K562 (cell line): ENCODE measurements at regions not wholly inside any gene's neighbourhood (a gene's known extent, or its start where the extent isn't known, plus 50 kb on each side); places are given as distances from the start of the nearest gene placed in this dataset.

Experiments
- ATF7 ChIP-seq: fragments of 450-650 bp; IDR thresholded peaks from 2 replicates; pipeline ENCODE4 v1.7.1; 2014; ENCODE audit warnings: mild to moderate bottlenecking, moderate library complexity
- CBX3 ChIP-seq, 2 experiments: IDR thresholded peaks; 1 replicate in 1 of 2; 2 replicates in 1 of 2; pipeline ENCODE4 v1.6.1; 2012; ENCODE audit warnings: inconsistent platforms in 2 of 2, low read length in 2 of 2, borderline replicate concordance in 1 of 2, control low read depth in 1 of 2
- EHMT2 ChIP-seq: fragments of 450-650 bp; IDR thresholded peaks from 2 replicates; pipeline ENCODE4 v1.6.1; 2018; ENCODE audit warnings: antibody characterized with exemption
- ETV5 ChIP-seq: sonication (generic); formaldehyde crosslinking; IDR thresholded peaks from 2 replicates; pipeline ENCODE4 v1.4.0; 2020; ENCODE audit warnings: low read depth, mild to moderate bottlenecking, missing genetic modification reagents
- HSF4 ChIP-seq: fragments of 250-450 bp; sonication (Bioruptor Pico); IDR thresholded peaks from 2 replicates; pipeline ENCODE4 v2.1.2; 2022; ENCODE audit warnings: mild to moderate bottlenecking, moderate library complexity, borderline replicate concordance
- NFYB ChIP-seq: IDR thresholded peaks from 2 replicates; pipeline ENCODE4 v1.6.1; 2011; ENCODE audit warnings: mild to moderate bottlenecking, moderate library complexity; ENCODE audit not compliant: insufficient read length; ENCODE audit errors: extremely low read depth
- PURB ChIP-seq: sonication (generic); formaldehyde crosslinking; IDR thresholded peaks from 2 replicates; pipeline ENCODE4 v1.9.0; 2021; ENCODE audit warnings: low read depth, mild to moderate bottlenecking, missing genetic modification reagents
- RNF2 ChIP-seq: sonication (generic); IDR thresholded peaks from 2 replicates; pipeline ENCODE4 v1.6.1; 2016
- SIN3A ChIP-seq, 2 experiments: fragments of 150-350 bp in 1 of 2; IDR thresholded peaks; 2 replicates each; pipeline ENCODE4 v1.6.1; 2011 to 2016; ENCODE audit warnings: borderline replicate concordance in 2 of 2, low read depth in 2 of 2, low read length in 2 of 2, mild to moderate bottlenecking in 2 of 2, moderate library complexity in 2 of 2; ENCODE audit not compliant: control insufficient read depth in 1 of 2
- SMARCC2 ChIP-seq: fragments of 450-650 bp; IDR thresholded peaks from 2 replicates; pipeline ENCODE4 v1.6.1; 2017; ENCODE audit warnings: antibody characterized with exemption, moderate library complexity, mild to moderate bottlenecking, low read depth
- ZBTB1 ChIP-seq: sonication (generic); formaldehyde crosslinking; IDR thresholded peaks from 2 replicates; pipeline ENCODE4 v1.8.1; 2023; ENCODE audit warnings: missing genetic modification reagents, low read depth, mild to moderate bottlenecking, borderline replicate concordance
- ZFX ChIP-seq: sonication (generic); formaldehyde crosslinking; IDR thresholded peaks from 2 replicates; pipeline ENCODE4 v1.8.0; 2022; ENCODE audit warnings: mild to moderate bottlenecking, missing genetic modification reagents, moderate library complexity
- ZNF143 ChIP-seq: sonication (generic); formaldehyde crosslinking; IDR thresholded peaks from 2 replicates; pipeline ENCODE4 v1.9.0; 2022; ENCODE audit warnings: mild to moderate bottlenecking, missing genetic modification reagents
- ZNF146 ChIP-seq: IDR thresholded peaks from one replicate; pipeline ENCODE4 v1.6.1; 2018; ENCODE audit warnings: missing compliant biosample characterization; ENCODE audit not compliant: unreplicated experiment
- ZNF717 ChIP-seq: fragments of 250-450 bp; sonication (Bioruptor Pico); IDR thresholded peaks from 2 replicates; pipeline ENCODE4 v1.5.0; 2021
- TF ChIP-seq, protein P1 (sequence below): fragments of 450-650 bp; IDR thresholded peaks from 2 replicates; pipeline ENCODE4 v1.6.1; 2018; ENCODE audit warnings: mild to moderate bottlenecking, low read depth; ENCODE audit not compliant: partially characterized antibody
- TF ChIP-seq, protein P2 (sequence below): sonication (generic); formaldehyde crosslinking; IDR thresholded peaks from 2 replicates; pipeline ENCODE4 v1.8.0; 2023; ENCODE audit warnings: missing genetic modification reagents, mild to moderate bottlenecking, borderline replicate concordance
- TF ChIP-seq, protein P3 (sequence below): sonication (generic); formaldehyde crosslinking; IDR thresholded peaks from 2 replicates; pipeline ENCODE4 v1.8.0; 2022; ENCODE audit warnings: mild to moderate bottlenecking, missing genetic modification reagents

DNA sequence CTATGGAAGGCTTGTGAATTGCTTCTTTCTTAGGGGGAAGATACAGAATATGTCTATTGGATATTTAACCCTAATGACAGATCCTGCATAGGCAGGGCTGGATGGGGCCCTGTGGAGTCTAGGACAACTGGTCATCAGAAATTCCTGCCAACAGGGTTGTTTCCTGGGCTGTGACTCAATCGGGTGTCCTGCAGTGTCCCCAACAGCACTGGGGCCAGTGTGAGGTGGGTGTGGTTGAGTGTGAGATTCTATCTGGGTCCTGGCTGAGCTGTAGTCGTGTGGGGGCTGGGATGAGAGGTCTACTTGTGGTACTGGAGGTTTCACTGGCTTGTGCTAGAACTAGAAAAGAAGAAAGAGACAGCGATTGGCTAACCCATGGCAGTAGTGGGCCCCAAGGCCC, 87.3 kb upstream of the WDR1 start (continued):
- TF ChIP-seq, protein P1, sequence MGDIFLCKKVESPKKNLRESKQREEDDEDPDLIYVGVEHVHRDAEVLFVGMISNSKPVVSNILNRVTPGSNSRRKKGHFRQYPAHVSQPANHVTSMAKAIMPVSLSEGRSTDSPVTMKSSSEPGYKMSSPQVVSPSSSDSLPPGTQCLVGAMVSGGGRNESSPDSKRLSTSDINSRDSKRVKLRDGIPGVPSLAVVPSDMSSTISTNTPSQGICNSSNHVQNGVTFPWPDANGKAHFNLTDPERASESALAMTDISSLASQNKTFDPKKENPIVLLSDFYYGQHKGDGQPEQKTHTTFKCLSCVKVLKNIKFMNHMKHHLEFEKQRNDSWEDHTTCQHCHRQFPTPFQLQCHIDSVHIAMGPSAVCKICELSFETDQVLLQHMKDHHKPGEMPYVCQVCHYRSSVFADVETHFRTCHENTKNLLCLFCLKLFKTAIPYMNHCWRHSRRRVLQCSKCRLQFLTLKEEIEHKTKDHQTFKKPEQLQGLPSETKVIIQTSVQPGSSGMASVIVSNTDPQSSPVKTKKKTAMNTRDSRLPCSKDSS: no peak
- TF ChIP-seq, protein P2, sequence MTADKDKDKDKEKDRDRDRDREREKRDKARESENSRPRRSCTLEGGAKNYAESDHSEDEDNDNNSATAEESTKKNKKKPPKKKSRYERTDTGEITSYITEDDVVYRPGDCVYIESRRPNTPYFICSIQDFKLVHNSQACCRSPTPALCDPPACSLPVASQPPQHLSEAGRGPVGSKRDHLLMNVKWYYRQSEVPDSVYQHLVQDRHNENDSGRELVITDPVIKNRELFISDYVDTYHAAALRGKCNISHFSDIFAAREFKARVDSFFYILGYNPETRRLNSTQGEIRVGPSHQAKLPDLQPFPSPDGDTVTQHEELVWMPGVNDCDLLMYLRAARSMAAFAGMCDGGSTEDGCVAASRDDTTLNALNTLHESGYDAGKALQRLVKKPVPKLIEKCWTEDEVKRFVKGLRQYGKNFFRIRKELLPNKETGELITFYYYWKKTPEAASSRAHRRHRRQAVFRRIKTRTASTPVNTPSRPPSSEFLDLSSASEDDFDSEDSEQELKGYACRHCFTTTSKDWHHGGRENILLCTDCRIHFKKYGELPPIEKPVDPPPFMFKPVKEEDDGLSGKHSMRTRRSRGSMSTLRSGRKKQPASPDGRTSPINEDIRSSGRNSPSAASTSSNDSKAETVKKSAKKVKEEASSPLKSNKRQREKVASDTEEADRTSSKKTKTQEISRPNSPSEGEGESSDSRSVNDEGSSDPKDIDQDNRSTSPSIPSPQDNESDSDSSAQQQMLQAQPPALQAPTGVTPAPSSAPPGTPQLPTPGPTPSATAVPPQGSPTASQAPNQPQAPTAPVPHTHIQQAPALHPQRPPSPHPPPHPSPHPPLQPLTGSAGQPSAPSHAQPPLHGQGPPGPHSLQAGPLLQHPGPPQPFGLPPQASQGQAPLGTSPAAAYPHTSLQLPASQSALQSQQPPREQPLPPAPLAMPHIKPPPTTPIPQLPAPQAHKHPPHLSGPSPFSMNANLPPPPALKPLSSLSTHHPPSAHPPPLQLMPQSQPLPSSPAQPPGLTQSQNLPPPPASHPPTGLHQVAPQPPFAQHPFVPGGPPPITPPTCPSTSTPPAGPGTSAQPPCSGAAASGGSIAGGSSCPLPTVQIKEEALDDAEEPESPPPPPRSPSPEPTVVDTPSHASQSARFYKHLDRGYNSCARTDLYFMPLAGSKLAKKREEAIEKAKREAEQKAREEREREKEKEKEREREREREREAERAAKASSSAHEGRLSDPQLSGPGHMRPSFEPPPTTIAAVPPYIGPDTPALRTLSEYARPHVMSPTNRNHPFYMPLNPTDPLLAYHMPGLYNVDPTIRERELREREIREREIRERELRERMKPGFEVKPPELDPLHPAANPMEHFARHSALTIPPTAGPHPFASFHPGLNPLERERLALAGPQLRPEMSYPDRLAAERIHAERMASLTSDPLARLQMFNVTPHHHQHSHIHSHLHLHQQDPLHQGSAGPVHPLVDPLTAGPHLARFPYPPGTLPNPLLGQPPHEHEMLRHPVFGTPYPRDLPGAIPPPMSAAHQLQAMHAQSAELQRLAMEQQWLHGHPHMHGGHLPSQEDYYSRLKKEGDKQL (CRISPR knock-in tag): no peak
- TF ChIP-seq ETV5 (CRISPR knock-in tag) (0 out of 2 replicates have a peak, but pooled peaks have one; percentile 33), ZNF717 (CRISPR knock-in tag) (no peak), ZNF143 (CRISPR knock-in tag) (no peak), SIN3A (IDR thresholded peaks at IDR 0.05; ENCODE audit: borderline replicate concordance in 2 of 2, control insufficient read depth in 1 of 2, low read depth in 2 of 2, low read length in 2 of 2) (no peak), NFYB (no peak), EHMT2 (peak; percentile 86), ZFX (CRISPR knock-in tag) (no peak), SMARCC2 (peak; percentile 77), CBX3 (IDR thresholded peaks at IDR 0.05; ENCODE audit: borderline replicate concordance in 1 of 2, low read length in 2 of 2) (peak in 1 of 2 experiments; percentile 32; a peak in 1 of 3 replicates), RNF2 (peak; percentile 85), ZNF146 (CRISPR knock-in tag) (no peak), HSF4 (CRISPR knock-in tag) (no peak), ATF7 (peak; percentile 50; the same call in 1 of the 2 replicates), PURB (CRISPR knock-in tag) (no peak), ZBTB1 (no peak)
- TF ChIP-seq, protein P3, sequence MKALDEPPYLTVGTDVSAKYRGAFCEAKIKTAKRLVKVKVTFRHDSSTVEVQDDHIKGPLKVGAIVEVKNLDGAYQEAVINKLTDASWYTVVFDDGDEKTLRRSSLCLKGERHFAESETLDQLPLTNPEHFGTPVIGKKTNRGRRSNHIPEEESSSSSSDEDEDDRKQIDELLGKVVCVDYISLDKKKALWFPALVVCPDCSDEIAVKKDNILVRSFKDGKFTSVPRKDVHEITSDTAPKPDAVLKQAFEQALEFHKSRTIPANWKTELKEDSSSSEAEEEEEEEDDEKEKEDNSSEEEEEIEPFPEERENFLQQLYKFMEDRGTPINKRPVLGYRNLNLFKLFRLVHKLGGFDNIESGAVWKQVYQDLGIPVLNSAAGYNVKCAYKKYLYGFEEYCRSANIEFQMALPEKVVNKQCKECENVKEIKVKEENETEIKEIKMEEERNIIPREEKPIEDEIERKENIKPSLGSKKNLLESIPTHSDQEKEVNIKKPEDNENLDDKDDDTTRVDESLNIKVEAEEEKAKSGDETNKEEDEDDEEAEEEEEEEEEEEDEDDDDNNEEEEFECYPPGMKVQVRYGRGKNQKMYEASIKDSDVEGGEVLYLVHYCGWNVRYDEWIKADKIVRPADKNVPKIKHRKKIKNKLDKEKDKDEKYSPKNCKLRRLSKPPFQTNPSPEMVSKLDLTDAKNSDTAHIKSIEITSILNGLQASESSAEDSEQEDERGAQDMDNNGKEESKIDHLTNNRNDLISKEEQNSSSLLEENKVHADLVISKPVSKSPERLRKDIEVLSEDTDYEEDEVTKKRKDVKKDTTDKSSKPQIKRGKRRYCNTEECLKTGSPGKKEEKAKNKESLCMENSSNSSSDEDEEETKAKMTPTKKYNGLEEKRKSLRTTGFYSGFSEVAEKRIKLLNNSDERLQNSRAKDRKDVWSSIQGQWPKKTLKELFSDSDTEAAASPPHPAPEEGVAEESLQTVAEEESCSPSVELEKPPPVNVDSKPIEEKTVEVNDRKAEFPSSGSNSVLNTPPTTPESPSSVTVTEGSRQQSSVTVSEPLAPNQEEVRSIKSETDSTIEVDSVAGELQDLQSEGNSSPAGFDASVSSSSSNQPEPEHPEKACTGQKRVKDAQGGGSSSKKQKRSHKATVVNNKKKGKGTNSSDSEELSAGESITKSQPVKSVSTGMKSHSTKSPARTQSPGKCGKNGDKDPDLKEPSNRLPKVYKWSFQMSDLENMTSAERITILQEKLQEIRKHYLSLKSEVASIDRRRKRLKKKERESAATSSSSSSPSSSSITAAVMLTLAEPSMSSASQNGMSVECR (CRISPR knock-in tag): no peak
